GM19351 (cell line): ENCODE measurements at regions not wholly inside any gene's neighbourhood (a gene's known extent, or its start where the extent isn't known, plus 50 kb on each side); places are given as distances from the start of the nearest gene placed in this dataset.

Source experiments
- ATAC-seq: cut with Tn5 transposase; IDR thresholded peaks from one replicate; pipeline ENCODE4 v1.9.1; 2021; ENCODE audit warnings: mild to moderate bottlenecking, moderate library complexity; ENCODE audit not compliant: unreplicated experiment

DNA sequence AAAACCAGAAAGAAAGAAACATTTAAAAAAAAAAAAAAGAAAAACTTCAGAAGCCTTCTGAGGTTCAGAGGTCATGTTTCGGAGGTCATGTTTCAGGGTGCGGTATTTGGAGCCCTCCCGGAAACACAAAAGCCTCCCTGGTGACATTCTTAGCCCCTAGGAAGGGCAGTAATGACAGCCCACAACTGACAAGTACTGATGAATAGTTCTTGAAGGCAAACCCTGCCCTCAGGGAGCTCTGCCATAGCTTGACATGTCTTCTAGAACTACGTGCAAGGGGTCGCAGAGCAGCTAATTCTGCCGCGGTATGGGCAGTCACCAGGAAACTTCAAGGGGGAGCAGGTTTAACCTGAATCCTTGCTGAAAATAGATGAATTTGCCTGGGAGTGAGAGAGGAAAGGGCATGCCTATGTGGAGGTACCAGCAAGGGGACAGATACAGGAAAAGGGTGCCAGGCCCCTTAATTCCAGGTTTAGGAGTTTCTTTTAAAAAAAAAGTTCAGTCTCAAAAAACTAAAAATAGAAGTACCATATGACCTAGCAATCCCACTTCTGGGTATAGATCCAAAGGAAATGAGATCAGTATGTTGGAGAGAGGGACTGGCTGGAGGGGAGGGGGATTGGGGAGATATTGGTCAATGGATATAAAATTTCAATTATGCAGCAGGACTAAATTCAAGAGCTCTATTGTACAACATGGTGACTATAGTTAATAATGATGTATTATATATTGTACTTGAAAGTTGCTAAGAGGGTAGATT, 98.4 kb downstream of the C9orf152 start:
- ATAC-seq: peak; percentile 14

- peak; percentile 80 for ATAC-seq
Measured at GRCh38 chr9:110110154-110110553, 97.8 kb downstream of the C9orf152 start.

GRCh38 chr9:110111868-110112267, 96.1 kb downstream of the C9orf152 start:
- ATAC-seq: no peak

DNA sequence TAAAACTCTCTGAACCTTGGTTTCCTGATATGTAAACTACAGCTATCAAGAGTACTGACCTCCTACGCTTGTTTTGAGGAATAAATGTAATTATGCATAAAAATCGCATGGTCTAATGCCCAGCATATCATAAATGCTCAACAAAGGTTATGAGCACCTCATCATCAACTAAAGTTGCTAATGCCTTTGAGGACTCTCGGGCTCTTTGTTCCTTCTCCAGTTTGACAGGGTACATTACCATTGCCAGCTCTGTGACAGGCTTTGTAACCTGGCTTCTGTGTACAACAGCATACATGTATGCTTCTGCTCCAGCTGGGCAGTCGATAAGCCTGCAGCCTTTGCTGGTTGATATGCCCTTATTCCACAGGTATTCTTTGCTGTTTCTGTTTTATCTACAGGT, 95.2 kb downstream of the C9orf152 start:
- ATAC-seq: no peak

DNA sequence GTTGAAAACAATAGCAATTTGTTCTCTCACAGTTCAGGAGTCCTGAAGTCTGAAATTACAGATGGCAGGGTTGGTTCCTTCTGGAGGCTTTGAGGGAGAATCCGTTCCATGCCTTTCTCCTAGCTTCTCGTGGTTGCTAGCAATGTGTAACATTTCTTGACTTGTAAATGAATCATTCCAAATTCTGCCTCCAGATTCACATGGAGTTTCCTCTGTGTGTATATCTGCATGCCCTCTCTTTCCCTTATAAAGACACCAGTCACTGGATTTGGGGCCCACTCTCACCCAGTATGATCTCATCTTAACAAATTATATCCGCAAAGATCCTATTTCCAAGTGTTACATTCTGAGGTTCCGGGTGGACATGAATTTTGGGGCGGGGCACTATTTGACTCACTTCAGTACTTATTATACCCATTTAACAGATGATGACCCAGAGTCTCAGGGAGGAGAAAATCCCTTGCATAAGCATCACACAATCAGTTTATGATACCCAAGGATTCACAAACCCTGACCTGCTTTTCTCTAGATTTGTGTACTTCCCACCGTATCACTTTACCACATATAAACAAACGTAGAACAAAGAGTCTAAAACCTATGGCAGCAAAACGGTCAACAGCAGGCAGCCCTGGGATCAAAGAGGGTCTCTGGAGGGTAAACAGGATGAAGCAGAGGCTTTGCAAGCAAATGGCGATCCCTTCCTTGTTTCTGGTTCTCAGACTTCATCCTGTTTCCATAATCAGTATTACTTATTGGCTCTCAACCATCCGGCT, 93.7 kb downstream of the C9orf152 start:
- no peak for ATAC-seq

DNA sequence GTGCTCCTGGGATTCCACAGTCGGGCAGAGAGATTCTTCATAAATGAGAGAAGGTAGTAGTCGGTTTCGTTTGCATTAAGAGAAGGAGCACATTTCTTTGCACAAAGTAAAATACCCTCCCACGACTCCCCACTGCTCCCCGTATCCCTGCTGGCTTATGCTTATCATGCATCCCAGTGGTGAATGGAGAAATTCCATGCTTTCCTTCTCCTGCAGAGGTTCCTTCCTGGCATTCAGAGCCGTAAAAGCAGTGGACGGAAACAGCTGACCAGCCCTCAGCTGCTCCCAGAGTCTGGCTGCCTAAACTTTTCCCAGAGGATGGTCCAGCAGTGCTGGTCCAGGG, 93.1 kb downstream of the C9orf152 start:
- ATAC-seq: no peak

GRCh38 chr9:110115341-110115820, 92.6 kb downstream of the C9orf152 start:
- no peak for ATAC-seq

DNA sequence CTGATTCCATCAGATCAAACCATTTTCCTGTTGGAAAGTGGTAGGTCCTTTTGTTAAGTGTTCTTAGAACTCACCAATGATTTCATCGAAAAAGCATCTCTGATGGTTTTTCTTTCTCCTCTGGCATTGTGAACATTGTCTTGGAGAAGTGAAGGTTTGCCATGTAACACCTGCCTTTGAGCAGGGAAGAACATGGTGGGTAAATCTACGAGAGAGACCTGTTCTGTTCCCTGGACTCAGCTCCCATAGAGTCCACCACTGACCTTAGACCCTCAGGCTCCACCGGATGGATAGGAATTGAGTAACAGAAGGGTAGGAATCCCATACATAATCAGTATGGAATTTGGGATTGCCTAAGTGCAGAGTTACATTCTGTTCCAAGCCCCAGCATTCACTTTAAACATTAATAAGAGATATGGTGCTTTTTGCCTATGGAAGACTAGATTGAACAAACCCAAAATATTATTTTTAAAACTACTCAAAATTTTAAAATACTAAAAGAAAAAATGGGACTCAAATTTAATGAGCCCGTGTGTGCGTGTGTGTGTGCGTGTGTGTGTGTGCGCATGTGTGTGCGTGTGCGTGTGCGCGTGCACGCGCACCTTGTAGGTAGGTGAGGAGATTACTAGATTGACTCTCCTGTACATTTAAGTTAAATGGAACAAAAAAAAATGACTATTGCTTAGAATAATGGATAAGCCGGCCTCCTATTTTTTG, 92.0 kb downstream of the C9orf152 start:
- ATAC-seq: no peak

DNA sequence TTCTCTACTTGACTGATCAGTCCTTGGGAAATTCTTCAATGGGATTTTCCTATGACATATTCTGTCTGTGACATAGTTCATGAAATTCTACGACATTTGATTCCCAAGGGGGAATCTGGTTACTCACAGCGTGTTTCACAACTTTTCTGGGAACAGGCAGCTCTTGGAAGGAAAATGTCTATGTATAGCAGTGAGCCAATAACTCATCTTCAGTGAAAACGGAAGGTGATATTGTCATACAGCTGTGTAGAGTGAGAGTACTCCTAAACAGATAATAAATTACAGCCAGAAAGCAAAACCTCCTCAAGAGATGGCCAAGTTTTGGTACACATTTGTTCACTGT, 91.4 kb downstream of the C9orf152 start:
- no peak for ATAC-seq

DNA sequence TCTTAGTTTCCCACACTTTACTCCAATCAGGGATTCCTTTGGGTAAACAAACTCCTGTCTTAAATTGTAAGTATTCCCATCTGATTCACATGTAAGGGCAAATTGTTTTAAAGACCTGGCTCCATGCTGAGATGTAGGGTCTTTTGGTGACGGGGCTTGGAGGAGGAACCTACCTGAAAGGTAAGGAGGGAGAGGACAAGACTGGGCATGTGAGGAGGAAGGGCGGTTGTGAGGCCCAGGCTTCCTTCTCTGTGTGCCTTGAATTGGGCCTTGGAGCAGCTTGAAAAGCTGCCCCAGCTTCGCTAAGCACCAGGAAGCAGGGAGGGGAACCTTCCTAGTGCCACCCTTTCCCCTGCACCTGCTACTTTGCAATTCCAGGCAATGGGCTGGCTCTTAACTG, 86.8 kb downstream of the C9orf152 start:
- no peak for ATAC-seq

DNA sequence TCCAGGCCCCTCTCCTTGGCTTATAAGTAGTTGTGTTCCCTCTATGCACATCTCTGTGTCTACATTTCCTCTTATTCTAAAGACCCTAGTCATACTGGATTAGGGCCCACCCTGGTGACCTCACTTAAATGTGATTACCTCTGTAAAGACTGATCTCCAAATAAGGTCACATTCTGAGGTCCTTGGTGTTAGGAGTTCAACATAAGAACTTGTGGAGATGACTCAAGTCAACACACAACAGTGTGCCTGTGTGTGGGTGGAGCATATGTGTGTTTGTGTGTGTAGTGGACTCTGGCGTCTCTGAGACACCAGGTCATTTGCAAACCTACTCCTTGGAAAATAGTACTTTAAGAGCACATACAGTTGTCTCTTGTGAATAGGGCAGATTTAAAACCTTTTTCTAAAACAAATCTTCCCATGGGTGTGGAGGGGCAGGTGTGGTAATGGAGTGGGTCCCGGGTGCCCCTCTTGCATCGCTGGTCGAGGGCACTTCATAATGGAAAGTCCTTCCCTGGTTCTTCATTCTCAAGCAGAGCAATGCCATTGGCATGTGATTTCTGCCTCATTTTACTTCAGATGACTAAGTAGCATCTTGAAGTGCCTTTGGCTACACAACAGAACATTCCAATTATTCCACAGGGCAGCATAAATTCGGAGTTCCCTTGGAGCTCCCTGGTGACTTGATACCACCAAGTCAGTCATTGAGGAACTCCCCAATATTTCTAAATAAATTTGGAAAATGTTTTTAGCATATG, 84.4 kb downstream of the C9orf152 start:
- no peak for ATAC-seq

GRCh38 chr9:110124439-110124838, 83.5 kb downstream of the C9orf152 start:
- ATAC-seq: no peak

GRCh38 chr9:110125207-110125751, 82.7 kb downstream of the C9orf152 start:
- no peak for ATAC-seq

- no peak for ATAC-seq
Measured at GRCh38 chr9:110125763-110126351, 82.1 kb downstream of the C9orf152 start.

DNA sequence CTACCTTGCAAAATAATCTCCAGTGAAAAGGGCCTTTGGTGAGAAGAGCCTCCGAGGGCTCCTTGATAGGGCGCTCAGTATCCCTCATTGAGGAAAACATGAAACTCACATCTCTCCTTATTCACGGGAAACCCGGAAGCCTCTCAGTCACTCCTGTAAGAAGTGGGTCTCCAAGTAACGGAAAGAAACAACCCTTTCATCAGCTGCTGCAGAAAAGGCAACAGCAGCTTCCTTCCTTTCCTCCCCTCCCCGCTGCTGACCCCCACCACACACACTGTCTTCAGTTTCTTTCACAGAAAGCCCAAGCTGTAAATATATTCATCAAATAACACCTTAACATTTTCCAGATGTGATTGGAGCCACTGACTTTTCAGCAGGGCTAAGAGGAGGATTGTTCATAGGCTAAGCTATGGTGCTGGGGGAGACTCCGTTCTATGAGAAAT, 81.4 kb downstream of the C9orf152 start:
- ATAC-seq: no peak

- ATAC-seq: no peak
Measured at GRCh38 chr9:110126986-110127864, 80.7 kb downstream of the C9orf152 start.

DNA sequence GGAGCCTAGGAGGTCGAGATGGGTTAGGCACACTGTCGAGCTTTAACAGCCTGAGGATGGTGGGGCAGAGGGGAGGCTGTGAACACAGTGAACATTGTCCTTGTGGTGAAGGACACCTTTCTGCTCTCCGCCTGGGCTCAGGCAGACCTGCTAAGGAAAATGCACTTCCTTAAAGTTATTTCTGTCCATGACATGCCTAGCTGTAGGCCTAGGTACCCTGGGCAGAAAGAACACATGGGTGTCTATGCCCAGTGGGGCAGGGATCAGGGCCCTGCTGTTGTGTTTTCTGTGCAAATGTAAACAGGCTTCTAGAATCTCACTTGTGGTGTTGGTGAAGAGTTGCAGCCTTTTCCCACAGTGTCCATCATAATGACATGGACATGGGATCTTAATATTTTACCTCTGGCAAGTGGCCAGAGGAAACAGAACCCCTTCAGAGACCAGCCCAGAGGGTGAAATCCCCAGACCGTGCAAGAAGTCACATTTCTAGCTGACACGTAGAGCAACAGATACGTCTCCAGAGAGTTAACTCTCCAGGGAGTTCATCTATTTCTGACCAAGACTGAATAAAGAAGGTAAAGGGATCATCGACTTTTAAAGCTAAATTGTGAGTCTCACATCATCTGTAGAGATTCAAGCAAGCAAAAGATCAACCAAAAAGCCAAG, 79.2 kb downstream of the C9orf152 start:
- peak; percentile 69 for ATAC-seq

DNA sequence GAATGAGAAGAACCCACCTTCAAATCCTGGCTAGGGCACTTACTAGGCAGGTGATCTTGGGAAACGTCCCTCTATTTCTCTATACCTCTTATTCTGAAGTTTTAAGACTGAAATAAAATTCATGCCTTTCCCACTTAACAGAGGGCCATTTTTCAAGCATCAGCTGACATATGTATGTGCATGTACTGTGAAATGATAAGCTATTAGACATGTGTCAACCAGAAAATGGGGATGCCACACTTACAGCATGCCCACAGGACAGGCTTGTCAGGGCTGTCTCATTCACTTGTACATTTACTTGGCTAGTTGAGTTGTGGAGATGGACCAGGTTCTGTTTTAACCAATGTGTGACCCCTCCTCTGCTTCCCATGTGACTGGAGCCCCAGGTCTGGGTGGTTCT, 78.5 kb downstream of the C9orf152 start:
- ATAC-seq: peak; percentile 23

DNA sequence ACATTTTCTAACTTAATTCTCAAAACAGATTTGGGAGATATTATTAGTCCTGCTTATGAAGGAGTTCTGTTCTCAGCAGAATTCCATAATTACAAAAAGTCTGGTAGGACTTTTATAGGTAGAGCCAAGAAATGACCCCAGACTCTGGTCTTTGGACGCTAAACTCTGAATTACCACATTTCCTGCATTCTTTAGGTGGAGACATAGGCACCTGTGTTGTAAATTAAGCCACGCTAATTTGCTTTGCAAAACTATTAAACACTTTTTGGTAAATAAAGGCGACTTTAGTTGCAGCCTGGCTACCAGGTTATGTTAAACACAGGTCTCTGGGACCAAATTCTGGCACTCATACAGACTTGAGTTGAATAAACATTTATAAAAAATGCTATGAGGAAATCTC, 77.7 kb downstream of the C9orf152 start:
- ATAC-seq: no peak
